GM10266 (cell line): ENCODE measurements at regions not wholly inside any gene's neighbourhood (a gene's known extent, or its start where the extent isn't known, plus 50 kb on each side); places are given as distances from the start of the nearest gene placed in this dataset.

Source experiments
- DNase-seq: peaks from one replicate; pipeline ENCODE4 v3.0.0; 2012; ENCODE audit errors: extremely low spot score
- TF ChIP-seq, protein P1 (sequence below): IDR thresholded peaks from 2 replicates; pipeline ENCODE4 v1.5.1; 2012; ENCODE audit warnings: mild to moderate bottlenecking, low read depth; ENCODE audit not compliant: control insufficient read depth, insufficient read depth; ENCODE audit errors: missing control alignments

DNA sequence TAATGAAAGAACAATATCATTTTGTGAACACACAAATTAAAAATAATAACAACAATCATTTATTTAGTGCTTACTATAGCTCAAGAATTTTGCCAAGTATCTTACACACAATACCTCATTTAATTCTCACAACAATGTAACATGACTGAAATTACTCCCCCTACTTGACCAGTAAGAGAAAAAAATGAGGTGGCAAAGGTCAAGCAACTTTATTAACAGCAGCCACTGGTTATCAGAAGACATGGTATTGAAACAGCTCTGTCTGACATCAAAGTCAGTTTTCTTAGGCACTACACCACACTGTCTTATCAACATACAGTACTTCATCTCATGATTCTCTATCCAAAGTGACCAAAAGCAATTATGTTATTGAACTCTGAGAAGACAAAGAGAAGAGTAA lies 389.4 kb downstream of the ZEB2 start:
- DNase-seq = no peak
- TF ChIP-seq, protein P1, sequence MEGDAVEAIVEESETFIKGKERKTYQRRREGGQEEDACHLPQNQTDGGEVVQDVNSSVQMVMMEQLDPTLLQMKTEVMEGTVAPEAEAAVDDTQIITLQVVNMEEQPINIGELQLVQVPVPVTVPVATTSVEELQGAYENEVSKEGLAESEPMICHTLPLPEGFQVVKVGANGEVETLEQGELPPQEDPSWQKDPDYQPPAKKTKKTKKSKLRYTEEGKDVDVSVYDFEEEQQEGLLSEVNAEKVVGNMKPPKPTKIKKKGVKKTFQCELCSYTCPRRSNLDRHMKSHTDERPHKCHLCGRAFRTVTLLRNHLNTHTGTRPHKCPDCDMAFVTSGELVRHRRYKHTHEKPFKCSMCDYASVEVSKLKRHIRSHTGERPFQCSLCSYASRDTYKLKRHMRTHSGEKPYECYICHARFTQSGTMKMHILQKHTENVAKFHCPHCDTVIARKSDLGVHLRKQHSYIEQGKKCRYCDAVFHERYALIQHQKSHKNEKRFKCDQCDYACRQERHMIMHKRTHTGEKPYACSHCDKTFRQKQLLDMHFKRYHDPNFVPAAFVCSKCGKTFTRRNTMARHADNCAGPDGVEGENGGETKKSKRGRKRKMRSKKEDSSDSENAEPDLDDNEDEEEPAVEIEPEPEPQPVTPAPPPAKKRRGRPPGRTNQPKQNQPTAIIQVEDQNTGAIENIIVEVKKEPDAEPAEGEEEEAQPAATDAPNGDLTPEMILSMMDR = no peak

DNA sequence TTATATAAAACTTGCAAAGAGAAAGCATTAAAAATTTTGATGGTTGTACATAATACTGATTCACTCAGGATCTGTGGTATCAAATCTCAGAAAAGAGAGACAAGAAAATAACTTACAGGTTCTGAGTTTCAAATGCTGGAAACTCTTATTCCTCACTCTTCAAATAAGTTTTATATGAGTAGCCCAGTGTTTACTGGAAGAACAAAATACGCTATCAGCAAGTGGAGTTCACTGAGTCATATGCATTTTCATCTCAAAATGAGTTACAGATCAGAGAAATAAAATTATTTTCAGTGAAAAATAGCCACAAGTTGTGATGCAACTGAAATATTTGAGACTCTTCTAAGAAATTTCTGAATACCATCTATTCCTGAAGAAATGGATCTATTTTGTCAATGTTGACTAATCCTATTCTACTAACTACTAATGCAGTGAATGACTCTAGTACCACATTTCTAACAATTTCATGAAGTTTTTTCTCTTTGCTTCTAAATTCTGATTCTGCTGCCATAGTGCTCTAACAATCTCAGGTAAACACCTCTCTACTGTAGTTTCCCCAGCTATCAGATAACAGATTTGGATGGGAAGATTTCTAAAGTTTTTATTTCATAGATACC lies 391.7 kb downstream of the ZEB2 start:
- DNase-seq = no peak
- TF ChIP-seq, protein P1 = no peak

DNA sequence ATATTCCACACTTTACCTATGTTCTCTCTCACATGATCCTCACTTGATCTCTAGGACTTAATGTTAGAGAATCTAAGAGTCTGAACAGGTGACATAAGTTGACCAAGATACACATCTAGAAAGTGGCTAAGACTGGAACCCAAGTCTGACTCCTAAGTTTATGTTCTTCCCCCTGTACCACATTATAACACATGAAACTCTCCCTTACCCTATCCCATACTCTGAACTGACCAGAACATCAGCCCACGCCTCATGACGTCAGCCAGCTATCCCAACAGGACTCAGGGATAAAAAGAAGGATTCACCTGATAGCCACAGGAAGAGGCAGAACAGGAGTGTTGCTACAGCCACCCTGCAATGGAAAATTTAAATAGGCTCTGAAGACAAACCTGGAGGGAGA lies 392.2 kb downstream of the ZEB2 start:
- TF ChIP-seq, protein P1 = no peak
- no peak for DNase-seq

DNA sequence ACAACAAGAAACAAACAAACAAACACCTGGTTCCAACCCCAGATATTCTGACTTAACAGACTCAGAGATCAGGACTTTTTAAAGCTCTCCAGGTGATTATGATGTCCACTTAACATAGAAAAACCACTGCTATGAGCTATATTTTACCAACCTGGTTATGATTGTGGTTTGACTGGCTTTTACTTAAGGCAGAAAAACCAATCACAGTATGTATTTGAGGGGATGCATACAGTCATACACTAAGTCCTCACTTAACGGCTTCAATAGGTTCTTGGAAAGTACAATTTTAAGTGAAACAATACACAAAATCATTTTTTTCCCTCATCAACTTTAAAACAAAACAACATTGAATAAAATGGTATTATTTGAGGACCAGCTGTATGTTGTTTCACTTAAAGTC lies 393.6 kb downstream of the ZEB2 start:
- TF ChIP-seq, protein P1 = no peak
- no peak for DNase-seq

DNA sequence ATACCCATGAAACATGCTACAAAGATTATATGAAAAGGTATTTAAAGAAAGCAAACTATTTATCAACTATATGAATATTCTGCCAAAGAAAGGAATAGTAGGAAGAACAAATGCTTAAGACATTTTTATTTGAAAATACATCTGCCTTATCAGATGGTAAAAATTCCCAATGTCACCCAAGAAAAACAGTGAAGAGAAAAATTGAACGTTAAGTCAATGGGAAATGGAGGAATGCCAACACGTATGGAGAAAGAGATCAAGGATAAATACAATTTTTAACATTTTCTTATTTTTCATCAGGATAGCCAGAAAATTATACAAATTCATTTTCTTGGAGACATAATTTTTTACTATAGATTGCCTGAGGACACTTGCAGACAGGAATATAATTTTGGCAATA lies 394.2 kb downstream of the ZEB2 start:
- TF ChIP-seq, protein P1 = no peak

DNA sequence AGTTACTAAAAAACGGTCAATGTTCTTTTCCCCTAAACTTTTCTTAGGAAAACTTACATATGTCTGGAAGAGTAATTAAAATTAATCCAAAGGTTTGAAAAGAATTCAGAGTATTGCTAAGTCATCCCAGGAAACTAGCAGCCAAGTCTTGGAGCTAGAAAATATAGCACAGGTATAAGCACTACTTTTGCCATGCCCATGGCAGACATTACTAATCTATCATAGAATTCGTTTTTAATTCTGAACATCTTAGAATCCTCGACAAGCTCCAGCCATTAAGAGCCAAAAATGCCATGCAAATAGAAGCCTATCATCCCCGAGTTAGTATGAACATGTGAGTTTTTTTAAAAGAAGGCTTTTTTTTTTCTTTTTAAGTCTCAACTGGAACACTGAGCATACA lies 395.0 kb downstream of the ZEB2 start:
- TF ChIP-seq, protein P1 = no peak
- no peak for DNase-seq

More for the DNA sequence above, 394.2 kb downstream of the ZEB2 start:
- no peak for DNase-seq

DNA sequence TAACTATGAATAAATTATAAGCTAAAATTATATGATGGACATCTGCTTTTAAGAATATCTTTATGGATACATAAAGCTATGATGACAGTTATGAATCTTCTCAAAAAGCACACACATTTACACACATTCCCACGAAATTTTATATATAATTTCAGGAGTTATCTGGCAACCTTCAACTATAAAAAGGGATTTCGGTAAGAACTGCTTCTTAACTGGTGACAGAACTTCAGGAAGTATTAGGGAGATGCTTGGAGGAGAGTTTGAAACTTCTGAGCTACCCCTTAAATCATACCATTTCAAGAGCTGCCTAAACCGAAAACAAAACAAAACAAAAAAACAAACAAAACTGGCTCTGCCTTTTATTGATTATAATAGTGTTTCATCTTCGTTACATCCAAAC lies 399.4 kb downstream of the ZEB2 start:
- TF ChIP-seq, protein P1 = no peak
- no peak for DNase-seq
